H1 (cell line): ENCODE measurements at regions not wholly inside any gene's neighbourhood (a gene's known extent, or its start where the extent isn't known, plus 50 kb on each side); places are given as distances from the start of the nearest gene placed in this dataset.

Source experiments
- EZH2 ChIP-seq: fragments of 200-600 bp; sonication (generic); IDR thresholded peaks from 2 replicates; pipeline ENCODE4 v1.7.1; 2012; ENCODE audit warnings: low read depth, mild to moderate bottlenecking, moderate library complexity, low read length, inconsistent platforms; ENCODE audit not compliant: severe bottlenecking
- JUND ChIP-seq: IDR thresholded peaks from 2 replicates; pipeline ENCODE4 v1.6.1; 2011; ENCODE audit warnings: mild to moderate bottlenecking, improper control_type of control experiment, low read length
- POLR2A ChIP-seq, 2 experiments: IDR thresholded peaks; 1 replicate in 1 of 2; 2 replicates in 1 of 2; pipeline ENCODE4 v1.6.1; 2011; ENCODE audit warnings: low read depth in 2 of 2, low read length in 2 of 2, mild to moderate bottlenecking in 2 of 2; ENCODE audit errors: control extremely low read depth in 1 of 2
- RFX5 ChIP-seq: IDR thresholded peaks from 2 replicates; pipeline ENCODE4 v1.6.1; 2011; ENCODE audit warnings: low read depth, low read length, improper control_type of control experiment, borderline replicate concordance
- TF ChIP-seq, protein P1 (sequence below), 3 experiments: IDR thresholded peaks; 1 replicate in 2 of 3; 2 replicates in 1 of 3; pipeline versions ENCODE4 v1.5.1 to v1.6.1; 2011; ENCODE audit warnings: low read length in 3 of 3, mild to moderate bottlenecking in 3 of 3, inconsistent platforms in 2 of 3, low read depth in 1 of 3, moderate library complexity in 1 of 3; ENCODE audit not compliant: insufficient read depth in 1 of 3; ENCODE audit errors: control extremely low read depth in 1 of 3

- TF ChIP-seq POLR2A (IDR thresholded peaks at IDR 0.05; ENCODE audit: control extremely low read depth in 1 of 2, low read depth in 2 of 2, low read length in 2 of 2) (no peak), EZH2 (no peak), RFX5 (no peak), JUND (no peak)
- TF ChIP-seq, protein P1, sequence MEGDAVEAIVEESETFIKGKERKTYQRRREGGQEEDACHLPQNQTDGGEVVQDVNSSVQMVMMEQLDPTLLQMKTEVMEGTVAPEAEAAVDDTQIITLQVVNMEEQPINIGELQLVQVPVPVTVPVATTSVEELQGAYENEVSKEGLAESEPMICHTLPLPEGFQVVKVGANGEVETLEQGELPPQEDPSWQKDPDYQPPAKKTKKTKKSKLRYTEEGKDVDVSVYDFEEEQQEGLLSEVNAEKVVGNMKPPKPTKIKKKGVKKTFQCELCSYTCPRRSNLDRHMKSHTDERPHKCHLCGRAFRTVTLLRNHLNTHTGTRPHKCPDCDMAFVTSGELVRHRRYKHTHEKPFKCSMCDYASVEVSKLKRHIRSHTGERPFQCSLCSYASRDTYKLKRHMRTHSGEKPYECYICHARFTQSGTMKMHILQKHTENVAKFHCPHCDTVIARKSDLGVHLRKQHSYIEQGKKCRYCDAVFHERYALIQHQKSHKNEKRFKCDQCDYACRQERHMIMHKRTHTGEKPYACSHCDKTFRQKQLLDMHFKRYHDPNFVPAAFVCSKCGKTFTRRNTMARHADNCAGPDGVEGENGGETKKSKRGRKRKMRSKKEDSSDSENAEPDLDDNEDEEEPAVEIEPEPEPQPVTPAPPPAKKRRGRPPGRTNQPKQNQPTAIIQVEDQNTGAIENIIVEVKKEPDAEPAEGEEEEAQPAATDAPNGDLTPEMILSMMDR (IDR thresholded peaks at IDR 0.05; ENCODE audit: control extremely low read depth in 1 of 3, insufficient read depth in 1 of 3, low read depth in 1 of 3, low read length in 3 of 3) = no peak
Observed at GRCh38 chr6:105859457-105859856, 226.7 kb upstream of the PRDM1 start.
